Suppressor macrophage treated with lipopolysaccharide for 1 hour (primary cell): ENCODE measurements at regions not wholly inside any gene's neighbourhood (a gene's known extent, or its start where the extent isn't known, plus 50 kb on each side); places are given as distances from the start of the nearest gene placed in this dataset.

Experiments used
- DNase-seq, 3 donors: peaks; one replicate each; pipeline ENCODE4 v3.0.0-alpha.2; 2020 to 2022

- DNase-seq, result no peak
Measured at GRCh38 chr22:48850658-48851287, 976.9 kb downstream of the BRD1 start.

- DNase-seq, result no peak
Measured at GRCh38 chr22:48849963-48850657, 977.6 kb downstream of the BRD1 start.

GRCh38 chr22:48849219-48849912 lies 978.3 kb downstream of the BRD1 start:
- DNase-seq, result no peak

GRCh38 chr22:48846200-48846599 lies 981.5 kb downstream of the BRD1 start:
- no peak for DNase-seq

- DNase-seq, result no peak
Measured at GRCh38 chr22:48845356-48845936, 982.2 kb downstream of the BRD1 start.

- DNase-seq, result no peak
Measured at GRCh38 chr22:48844056-48844675, 983.5 kb downstream of the BRD1 start.

- DNase-seq, result no peak
Measured at GRCh38 chr22:48843640-48844039, 984.0 kb downstream of the BRD1 start.

GRCh38 chr22:48842976-48843375 lies 984.7 kb downstream of the BRD1 start:
- no peak for DNase-seq

- no peak for DNase-seq
Measured at GRCh38 chr22:48842583-48842945, 985.1 kb downstream of the BRD1 start.

GRCh38 chr22:48841881-48842582 lies 985.6 kb downstream of the BRD1 start:
- DNase-seq, result no peak

GRCh38 chr22:48840112-48840949 lies 987.3 kb downstream of the BRD1 start:
- peak in 1 of 3 donors; percentile 1 for DNase-seq

GRCh38 chr22:48838846-48839730 lies 988.6 kb downstream of the BRD1 start:
- DNase-seq, result no peak

- no peak for DNase-seq
Measured at GRCh38 chr22:48838376-48838775, 989.3 kb downstream of the BRD1 start.

GRCh38 chr22:48837341-48837935 lies 990.2 kb downstream of the BRD1 start:
- no peak for DNase-seq

GRCh38 chr22:48836673-48837340 lies 990.9 kb downstream of the BRD1 start:
- DNase-seq, result no peak

GRCh38 chr22:48835857-48836672 lies 991.6 kb downstream of the BRD1 start:
- DNase-seq, result no peak

GRCh38 chr22:48835364-48835763 lies 992.3 kb downstream of the BRD1 start:
- no peak for DNase-seq

GRCh38 chr22:48834404-48834803 lies 993.3 kb downstream of the BRD1 start:
- no peak for DNase-seq

GRCh38 chr22:48832592-48832991 lies 995.1 kb downstream of the BRD1 start:
- peak in 2 of 3 donors; percentile 4 to 11 for DNase-seq
